GM19238 (cell line): ENCODE measurements at regions not wholly inside any gene's neighbourhood (a gene's known extent, or its start where the extent isn't known, plus 50 kb on each side); places are given as distances from the start of the nearest gene placed in this dataset.
"Not testable (repeated sequence)": the region's sequence is repeated elsewhere in the genome, so short reads cannot be mapped to it uniquely, and the experiment has no call there.

Experiments used
- DNase-seq: peaks from one replicate; pipeline ENCODE4 v3.0.0; 2011; ENCODE audit warnings: low spot score; ENCODE audit not compliant: insufficient read length

- no peak for DNase-seq
Observed at GRCh38 chr5:42989190-42989589, 50.9 kb downstream of the ANXA2R start.

GRCh38 chr5:42988568-42988967, 51.6 kb downstream of the ANXA2R start:
- DNase-seq = no peak

- DNase-seq = no peak
Observed at GRCh38 chr5:42985129-42986037, 54.7 kb downstream of the ANXA2R start.

DNA sequence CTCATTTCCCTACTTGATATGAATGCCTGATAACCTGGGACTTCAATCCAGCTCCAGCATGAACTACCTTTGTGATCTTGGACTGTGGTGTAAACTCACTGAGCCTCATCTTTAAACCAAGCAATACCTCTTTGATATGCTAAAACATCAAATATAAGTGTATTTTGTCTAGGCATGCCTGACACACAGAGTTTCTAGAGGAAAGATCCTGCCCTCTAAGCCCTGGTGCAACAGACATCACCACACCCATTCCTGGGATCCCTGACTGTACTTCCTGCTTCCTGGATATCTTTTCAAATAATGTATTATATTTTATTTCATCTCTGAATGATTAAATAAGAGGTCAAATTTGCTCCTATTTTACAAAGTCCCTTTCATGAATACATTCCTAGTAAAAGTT, 55.8 kb downstream of the ANXA2R start:
- no peak for DNase-seq

DNA sequence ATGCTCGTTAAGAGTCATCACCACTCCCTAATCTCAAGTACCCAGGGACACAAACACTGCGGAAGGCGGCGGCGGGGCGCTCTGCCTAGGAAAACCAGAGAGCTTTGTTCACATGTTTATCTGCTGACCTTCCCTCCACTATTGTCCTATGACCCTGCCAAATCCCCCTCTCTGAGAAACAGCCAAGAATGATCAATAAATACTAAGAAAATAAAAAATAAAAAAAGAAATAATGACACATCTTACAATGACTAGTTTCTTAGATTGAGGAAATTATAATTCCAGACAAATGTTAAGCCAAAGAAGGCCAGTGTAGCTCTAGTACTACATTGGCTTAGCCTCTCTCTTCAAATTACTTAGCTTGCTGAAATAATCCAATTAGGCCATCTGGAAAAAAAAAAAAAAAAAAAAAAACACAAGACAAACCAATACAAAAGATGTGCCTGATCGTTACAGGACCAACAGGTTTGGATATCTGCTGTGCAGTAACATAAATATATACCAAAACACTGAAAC, 58.0 kb downstream of the ANXA2R start:
- no peak for DNase-seq

GRCh38 chr5:42981417-42982106, 58.6 kb downstream of the ANXA2R start:
- not testable (repeated sequence) for DNase-seq

- DNase-seq = not testable (repeated sequence)
Observed at GRCh38 chr5:42981015-42981414, 59.1 kb downstream of the ANXA2R start.

DNA sequence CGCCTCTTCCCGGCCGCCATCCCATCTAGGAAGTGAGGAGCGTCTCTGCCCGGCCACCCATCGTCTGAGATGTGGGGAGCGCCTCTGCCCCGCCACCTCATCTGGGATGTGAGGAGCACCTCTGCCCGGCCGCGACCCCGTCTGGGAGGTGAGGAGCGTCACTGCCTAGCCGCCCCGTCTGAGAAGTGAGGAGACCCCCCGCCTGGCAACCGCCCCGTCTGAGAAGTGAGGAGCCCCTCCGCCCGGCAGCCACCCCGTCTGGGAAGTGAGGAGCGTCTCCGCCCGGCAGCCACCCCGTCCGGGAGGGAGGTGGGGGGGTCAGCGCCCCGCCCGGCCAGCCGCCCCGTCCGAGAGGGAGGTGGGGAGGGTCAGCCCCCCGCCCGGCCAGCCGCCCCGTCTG, 59.7 kb downstream of the ANXA2R start:
- DNase-seq = not testable (repeated sequence)

GRCh38 chr5:42979242-42979641, 60.9 kb downstream of the ANXA2R start:
- DNase-seq = not testable (repeated sequence)

- no peak for DNase-seq
Observed at GRCh38 chr5:42974536-42974935, 65.6 kb downstream of the ANXA2R start.

DNA sequence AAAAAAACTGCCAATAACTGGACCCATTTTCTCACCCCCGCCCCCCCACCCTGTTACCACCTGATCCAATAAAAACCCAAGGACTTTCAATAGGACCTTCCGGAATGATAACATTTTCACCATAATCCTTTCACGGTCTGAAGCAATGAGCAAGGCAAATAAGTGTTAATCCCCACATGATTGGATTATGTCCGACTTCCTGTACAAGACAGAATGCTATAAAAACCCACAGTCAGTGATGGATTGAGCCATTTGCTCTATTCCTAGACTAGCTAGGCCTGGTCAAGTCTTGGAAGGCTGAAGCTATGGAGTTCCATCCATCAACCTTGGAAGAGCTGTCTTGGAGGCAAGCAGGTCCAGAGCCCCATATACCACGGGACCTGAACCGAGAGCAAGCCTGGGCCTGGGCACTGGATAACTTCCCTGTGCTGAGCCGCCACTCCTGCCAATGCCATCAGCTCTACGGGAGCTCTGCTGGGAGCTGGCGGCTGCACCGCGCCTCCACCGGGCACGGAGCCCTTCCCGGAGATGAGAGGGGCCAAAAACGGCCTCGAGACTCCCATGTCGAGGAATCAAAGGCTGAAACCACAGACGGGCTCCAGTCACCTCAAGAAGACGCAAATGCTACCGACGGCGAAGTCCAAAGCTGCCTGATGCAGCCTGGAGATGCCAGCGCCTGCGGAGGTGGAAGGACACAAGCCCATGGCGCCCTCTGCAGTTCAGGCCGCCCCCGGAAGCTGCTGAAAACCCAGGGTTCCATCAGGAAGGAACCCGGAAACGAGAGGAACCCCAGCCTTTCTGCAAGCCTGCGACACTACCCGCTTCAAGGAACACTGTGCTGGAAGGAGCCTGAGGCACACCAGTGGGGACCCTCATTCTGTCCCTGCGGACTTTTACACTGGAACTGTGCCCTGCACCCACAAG, 69.2 kb downstream of the ANXA2R start:
- no peak for DNase-seq

- DNase-seq = no peak
Observed at GRCh38 chr5:42965934-42966333, 74.2 kb downstream of the ANXA2R start.

GRCh38 chr5:42963412-42963811, 76.7 kb downstream of the ANXA2R start:
- no peak for DNase-seq

- no peak for DNase-seq
Observed at GRCh38 chr5:42962124-42962523, 78.0 kb downstream of the ANXA2R start.

DNA sequence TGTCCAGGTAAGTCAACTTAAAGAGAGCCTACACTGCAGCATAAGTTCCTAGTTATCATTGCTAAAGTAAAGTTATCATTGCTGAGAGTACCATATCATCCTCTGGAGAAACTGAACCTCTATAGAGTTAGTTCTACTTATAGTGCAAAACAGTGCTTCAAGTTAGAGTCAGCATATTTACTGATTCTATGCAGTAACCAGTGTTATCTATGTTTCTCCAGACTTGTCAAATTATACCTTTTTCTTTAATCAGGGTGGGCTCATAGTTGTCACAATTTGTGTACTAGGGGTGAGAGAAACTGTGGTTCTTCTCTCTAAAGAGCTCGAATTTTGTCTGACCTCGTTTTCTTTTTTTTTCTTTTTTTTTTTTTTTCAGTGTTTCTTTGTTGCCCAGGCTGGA, 79.6 kb downstream of the ANXA2R start:
- no peak for DNase-seq

- no peak for DNase-seq
Observed at GRCh38 chr5:42956551-42956950, 83.6 kb downstream of the ANXA2R start.

DNA sequence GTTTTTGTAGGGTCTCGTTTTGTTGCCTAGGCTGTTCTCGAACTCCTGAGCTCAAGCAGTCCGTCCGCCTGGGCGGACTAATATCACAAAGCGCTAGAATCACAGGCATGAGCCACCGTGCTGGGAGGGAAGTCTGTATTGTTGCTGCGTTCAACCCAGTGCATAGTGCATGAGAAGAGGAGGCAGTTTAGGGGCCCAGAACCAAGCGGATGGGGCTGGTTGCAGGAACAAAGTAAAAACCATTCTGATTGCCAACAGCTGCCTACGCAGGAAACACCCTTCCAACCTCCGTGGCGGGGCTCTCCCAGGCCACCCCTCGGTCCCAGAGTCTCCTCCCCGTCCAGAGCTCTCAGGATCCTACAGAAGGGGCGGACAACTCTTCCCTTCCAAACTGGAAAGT, 87.1 kb downstream of the ANXA2R start:
- DNase-seq = no peak

GRCh38 chr5:42952578-42952974, 87.5 kb downstream of the ANXA2R start:
- DNase-seq = no peak

DNA sequence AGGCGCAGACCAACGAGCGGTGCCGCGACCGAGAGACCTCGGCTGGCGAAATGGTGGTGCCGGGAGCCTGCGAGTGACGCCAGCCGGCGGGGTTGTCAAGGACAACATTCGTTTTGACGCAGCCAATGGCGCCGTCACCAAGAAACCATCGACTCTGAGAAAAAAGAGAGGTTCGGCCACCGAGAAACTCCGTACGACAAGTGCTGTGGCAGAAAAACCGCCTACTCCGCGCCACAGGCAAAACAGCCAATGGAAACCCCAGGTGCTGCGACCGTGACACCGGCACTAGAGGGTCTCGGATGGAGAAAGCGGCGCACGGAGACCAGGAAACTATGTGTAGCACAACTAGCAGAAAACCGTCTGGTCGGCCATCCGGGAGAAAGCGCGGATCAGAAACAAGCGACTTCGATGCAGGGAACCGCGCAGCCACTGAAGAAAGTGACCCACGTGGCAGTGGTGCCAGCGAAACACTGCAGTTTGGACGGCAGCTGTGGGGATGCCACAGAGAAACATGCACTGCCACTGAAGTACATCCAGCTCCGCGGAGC, 88.8 kb downstream of the ANXA2R start:
- DNase-seq = peak; percentile 54

DNA sequence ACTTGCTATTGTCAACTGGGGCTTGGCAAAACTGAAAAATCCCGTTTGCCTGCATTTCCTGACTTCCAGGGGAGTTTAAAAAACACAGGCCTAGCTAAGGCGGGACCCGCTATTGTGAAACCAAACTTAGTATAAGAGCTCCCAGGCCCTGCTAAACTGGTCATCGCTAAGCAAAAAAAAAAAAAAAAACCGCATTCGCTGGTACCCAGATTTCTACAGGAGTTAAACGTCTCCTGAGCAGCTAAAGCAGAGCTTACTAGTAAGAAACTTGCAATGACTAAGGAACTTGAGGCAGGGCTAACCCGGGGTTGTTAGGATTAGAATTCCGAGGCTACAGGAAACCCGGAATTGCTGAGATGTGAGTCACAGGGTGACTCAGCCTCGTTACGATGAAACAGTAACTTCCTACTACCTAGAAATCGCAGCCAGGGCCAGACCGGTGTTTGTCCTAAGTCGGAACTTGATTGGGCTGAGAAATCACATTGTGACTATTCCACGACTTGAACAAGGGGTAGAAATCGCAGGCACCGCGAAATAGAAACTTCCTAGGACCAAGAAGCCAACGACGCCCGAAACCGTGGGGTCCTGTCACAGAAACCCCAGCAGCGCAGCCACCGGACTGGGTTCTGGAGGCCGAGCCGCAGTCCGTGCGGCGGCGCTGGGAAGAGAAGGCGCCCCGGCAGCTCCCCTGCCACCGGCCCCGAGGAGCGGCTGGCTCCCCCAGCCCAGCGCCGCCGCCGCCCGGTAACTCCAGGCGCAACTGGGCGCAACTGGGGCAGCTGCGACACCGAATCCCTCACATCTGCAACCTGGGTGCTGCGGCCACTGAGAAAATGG, 89.4 kb downstream of the ANXA2R start:
- DNase-seq = peak; percentile 27
